Gastrocnemius medialis (tissue), 4 donors: ENCODE measurements at regions not wholly inside any gene's neighbourhood (a gene's known extent, or its start where the extent isn't known, plus 50 kb on each side); places are given as distances from the start of the nearest gene placed in this dataset.
"Not testable (repeated sequence)": the region's sequence is repeated elsewhere in the genome, so short reads cannot be mapped to it uniquely, and the experiment has no call there.

Source experiments
- ATAC-seq, 2 donors: fragments of 150-250 bp; one replicate each; pipeline ENCODE4 v1.9.1; 2016
- DNase-seq, 2 donors: peaks; one replicate each; pipeline ENCODE4 v3.0.0-alpha.2; 2019
- H3K27ac ChIP-seq, 4 donors: fragments of 200-600 bp; sonication (generic); 1 replicate in 1 of 4; 2 replicates in 3 of 4; pipeline ENCODE4 v1.5.1; 2016 to 2018; ENCODE audit warnings: mild to moderate bottlenecking in 2 of 4, moderate library complexity in 1 of 4
- H3K27me3 ChIP-seq, 3 donors: fragments of 200-600 bp; sonication (generic) in 2 of 3; 1 replicate in 1 of 3; 2 replicates in 2 of 3; pipeline versions ENCODE4 v1.5.1 to v1.6.0; 2016 to 2019; ENCODE audit warnings: mild to moderate bottlenecking in 1 of 3, moderate library complexity in 1 of 3
- H3K36me3 ChIP-seq, 2 donors: fragments of 200-600 bp; sonication (generic) in 1 of 2; one replicate each; pipeline ENCODE4 v1.5.1; 2017 to 2018
- H3K4me1 ChIP-seq, 2 donors: fragments of 200-600 bp; sonication (generic) in 1 of 2; one replicate each; pipeline ENCODE4 v1.5.1; 2016 to 2017; ENCODE audit warnings: mild to moderate bottlenecking in 2 of 2
- H3K4me3 ChIP-seq, 4 donors: fragments of 200-600 bp; sonication (generic) in 3 of 4; 1 replicate in 1 of 4; 2 replicates in 3 of 4; pipeline ENCODE4 v1.5.1; 2016 to 2019; ENCODE audit warnings: mild to moderate bottlenecking in 2 of 4
- H3K9me3 ChIP-seq, 3 donors: fragments of 200-600 bp; sonication (generic) in 2 of 3; 1 replicate in 1 of 3; 2 replicates in 2 of 3; pipeline ENCODE4 v1.5.1; 2016 to 2019
- POLR2A ChIP-seq, 2 donors: fragments of 450-650 bp; IDR thresholded peaks; one replicate each; pipeline ENCODE4 v1.6.1; 2017; ENCODE audit warnings: antibody characterized with exemption in 2 of 2, mild to moderate bottlenecking in 2 of 2, moderate library complexity in 2 of 2
- in situ Hi-C, 4 donors: fragments of 200-750 bp; cut with MboI; loops; one replicate each; pipeline versions ENCODE4 v1.15.0 to v1.8.0; 2017; ENCODE audit warnings: low sequenced_read_pairs in 4 of 4
- intact Hi-C: fragments of 100-400 bp; cut with DNase I; formaldehyde crosslinking; loops from one replicate; pipeline ENCODE4 v1.15.1; 2023; ENCODE audit warnings: low total_unique reads
- TF ChIP-seq, protein P1 (sequence below), 5 experiments: fragments of 450-650 bp in 3 of 5; fragments of 200-600 bp in 2 of 5; sonication (generic) in 2 of 5; IDR thresholded peaks in 4 of 5; conservative IDR thresholded peaks in 1 of 5; 1 replicate in 4 of 5; 2 replicates in 1 of 5; pipeline ENCODE4 v1.5.1; 2016 to 2019; ENCODE audit warnings: antibody characterized with exemption in 5 of 5, mild to moderate bottlenecking in 3 of 5, moderate library complexity in 3 of 5

DNA sequence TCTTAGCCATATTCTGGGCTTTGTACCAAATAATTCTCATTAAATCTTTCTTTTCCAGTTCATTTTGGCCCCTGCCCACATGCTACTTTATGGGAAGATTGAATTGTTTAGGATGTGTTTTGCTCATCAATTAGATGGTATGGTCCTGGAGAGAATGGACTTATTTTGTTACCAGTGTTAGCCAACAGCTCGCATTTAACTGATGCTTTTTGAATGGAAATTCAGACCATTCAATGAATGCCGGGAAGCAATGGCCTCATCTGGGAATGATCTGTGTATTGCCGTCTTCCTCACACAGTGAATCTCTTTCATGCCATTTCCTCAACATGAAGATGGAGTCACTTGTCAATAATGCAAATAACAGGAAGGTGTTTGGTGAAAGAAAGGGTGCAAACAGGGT is 370.6 kb upstream of the PIK3R1 start:
- ATAC-seq (no peak), DNase-seq (no peak)
- no peaks in the 10 kb centered on the region for H3K9me3 ChIP-seq
- H3K27ac ChIP-seq, result no peak overlapping the region
- TF ChIP-seq, protein P1, sequence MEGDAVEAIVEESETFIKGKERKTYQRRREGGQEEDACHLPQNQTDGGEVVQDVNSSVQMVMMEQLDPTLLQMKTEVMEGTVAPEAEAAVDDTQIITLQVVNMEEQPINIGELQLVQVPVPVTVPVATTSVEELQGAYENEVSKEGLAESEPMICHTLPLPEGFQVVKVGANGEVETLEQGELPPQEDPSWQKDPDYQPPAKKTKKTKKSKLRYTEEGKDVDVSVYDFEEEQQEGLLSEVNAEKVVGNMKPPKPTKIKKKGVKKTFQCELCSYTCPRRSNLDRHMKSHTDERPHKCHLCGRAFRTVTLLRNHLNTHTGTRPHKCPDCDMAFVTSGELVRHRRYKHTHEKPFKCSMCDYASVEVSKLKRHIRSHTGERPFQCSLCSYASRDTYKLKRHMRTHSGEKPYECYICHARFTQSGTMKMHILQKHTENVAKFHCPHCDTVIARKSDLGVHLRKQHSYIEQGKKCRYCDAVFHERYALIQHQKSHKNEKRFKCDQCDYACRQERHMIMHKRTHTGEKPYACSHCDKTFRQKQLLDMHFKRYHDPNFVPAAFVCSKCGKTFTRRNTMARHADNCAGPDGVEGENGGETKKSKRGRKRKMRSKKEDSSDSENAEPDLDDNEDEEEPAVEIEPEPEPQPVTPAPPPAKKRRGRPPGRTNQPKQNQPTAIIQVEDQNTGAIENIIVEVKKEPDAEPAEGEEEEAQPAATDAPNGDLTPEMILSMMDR (IDR thresholded peaks at IDR 0.05 in 4 of 5, conservative IDR thresholded peaks at IDR 0.05 in 1 of 5), result no peak
- TF ChIP-seq POLR2A (IDR thresholded peaks at IDR 0.05), result no peak
- H3K36me3 ChIP-seq, result no peaks in the 10 kb centered on the region
- no peak overlapping the region for H3K4me3 ChIP-seq
- intact Hi-C loops, result no loop called here
- no peaks in the 10 kb centered on the region for H3K27me3 ChIP-seq
- no peaks in the 10 kb centered on the region for H3K4me1 ChIP-seq
- in situ Hi-C loops, result no loop called here

DNA sequence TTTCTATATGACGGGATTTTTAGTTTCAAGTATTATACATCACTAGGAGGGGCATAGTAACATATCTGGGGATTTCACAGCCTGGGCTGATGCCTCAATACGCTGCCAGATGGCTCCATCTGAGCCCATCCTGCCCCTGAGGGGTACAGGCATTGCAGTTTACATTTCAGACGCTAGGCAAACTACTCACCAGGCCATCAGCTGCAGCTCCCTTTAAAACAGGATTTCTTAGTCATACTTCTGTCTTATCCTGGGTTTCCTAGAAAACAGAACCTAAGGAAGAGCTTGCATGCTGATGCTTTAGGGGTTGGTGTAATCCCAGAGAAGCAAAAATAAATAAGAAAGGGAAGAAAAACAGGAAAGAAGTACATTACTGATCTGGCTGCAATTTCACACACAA is 372.8 kb upstream of the PIK3R1 start:
- intact Hi-C loops (no loop called here), in situ Hi-C loops (no loop called here)
- ATAC-seq (no peak), DNase-seq (no peak)
- TF ChIP-seq, protein P1 (IDR thresholded peaks at IDR 0.05 in 4 of 5, conservative IDR thresholded peaks at IDR 0.05 in 1 of 5), result no peak
- no peak for TF ChIP-seq POLR2A (IDR thresholded peaks at IDR 0.05)
- Histone ChIP-seq H3K27me3 (no peaks in the 10 kb centered on the region), H3K4me3 (no peak overlapping the region), H3K36me3 (no peaks in the 10 kb centered on the region), H3K4me1 (no peaks in the 10 kb centered on the region), H3K9me3 (no peaks in the 10 kb centered on the region), H3K27ac (no peak overlapping the region)

DNA sequence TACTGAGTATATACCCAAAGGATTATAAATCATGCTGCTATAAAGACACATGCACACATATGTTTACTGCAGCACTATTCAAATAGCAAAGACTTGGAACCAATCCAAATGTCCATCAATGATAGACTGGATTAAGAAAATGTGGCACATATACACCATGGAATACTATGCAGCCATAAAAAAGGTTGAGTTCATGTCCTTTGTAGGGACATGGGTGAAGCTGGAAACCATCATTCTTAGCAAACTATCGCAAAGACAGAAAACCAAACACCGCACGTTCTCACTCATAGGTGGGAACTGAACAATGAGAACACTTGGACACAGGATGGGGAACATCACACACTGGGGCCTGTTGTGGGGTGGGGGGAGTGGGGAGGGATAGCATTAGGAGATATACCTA is 378.3 kb upstream of the PIK3R1 start:
- H3K4me3 ChIP-seq, ATAC-seq, H3K27me3 ChIP-seq, H3K4me1 ChIP-seq, H3K9me3 ChIP-seq, H3K36me3 ChIP-seq, in situ Hi-C loops, H3K27ac ChIP-seq, intact Hi-C loops, DNase-seq: not testable (repeated sequence)

DNA sequence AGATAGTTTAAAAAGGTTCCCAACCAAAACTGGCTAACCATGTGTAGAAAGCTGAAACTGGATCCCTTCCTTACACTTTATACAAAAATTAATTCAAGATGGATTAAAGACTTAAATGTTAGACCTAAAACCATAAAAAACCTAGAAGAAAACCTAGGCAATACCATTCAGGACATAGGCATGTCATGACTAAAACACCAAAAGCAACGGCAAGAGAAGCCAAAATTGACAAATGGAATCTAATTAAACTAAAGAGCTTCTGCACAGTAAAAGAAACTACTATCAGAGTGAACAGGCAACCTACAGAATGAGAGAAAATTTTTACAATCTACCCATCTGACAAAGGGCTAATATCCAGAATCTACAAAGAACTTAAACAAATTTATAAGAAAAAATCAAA is 379.1 kb upstream of the PIK3R1 start:
- H3K36me3 ChIP-seq, H3K4me3 ChIP-seq, H3K27ac ChIP-seq, DNase-seq, in situ Hi-C loops, intact Hi-C loops, H3K27me3 ChIP-seq, H3K9me3 ChIP-seq, ATAC-seq, H3K4me1 ChIP-seq: not testable (repeated sequence)

DNA sequence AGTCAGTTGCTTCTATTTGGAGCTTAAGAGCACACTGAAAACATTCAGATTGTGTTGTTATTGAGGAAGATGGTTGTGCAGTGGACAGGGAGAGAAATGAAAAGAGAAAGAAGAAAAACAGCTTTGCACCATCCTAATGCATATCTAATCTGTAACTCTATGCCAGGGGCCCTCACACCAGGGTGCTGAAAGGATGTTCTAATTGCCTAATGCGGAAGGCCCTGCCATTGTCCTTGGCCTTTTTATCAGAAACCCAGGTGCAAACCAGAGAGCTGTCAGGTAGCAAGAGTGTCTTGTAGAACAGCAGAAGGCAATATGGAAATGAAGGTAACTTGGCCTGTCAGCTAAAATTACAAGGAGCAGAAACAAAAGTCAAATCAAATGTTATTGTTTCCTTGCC is 384.5 kb upstream of the PIK3R1 start:
- DNase-seq (no peak), ATAC-seq (no peak)
- Histone ChIP-seq H3K27me3 (no peaks in the 10 kb centered on the region), H3K36me3 (no peaks in the 10 kb centered on the region), H3K9me3 (no peaks in the 10 kb centered on the region), H3K4me1 (no peaks in the 10 kb centered on the region), H3K4me3 (no peak overlapping the region), H3K27ac (no peak overlapping the region)
- in situ Hi-C loops, result no loop called here
- intact Hi-C loops, result no loop called here
- no peak for TF ChIP-seq POLR2A (IDR thresholded peaks at IDR 0.05)
- TF ChIP-seq, protein P1 (IDR thresholded peaks at IDR 0.05 in 4 of 5, conservative IDR thresholded peaks at IDR 0.05 in 1 of 5), result no peak

DNA sequence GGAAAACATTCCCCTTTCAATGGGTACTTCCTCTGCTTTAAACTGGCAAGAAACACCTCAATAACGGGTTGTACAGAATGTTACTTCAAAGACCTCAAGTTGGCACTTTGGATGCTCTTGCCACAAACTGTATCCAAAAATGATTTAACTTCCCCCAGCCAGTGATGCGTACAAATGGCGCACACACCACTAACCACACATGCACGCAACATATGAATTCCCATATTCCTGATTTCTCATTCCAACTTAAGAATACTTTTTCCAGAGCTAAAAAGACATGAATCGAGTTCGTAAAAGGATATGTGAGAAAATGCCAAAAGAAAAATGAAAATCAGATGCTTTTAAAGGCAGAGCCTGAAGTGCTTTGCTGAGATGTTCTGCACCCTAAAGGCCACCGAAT is 388.0 kb upstream of the PIK3R1 start:
- DNase-seq (no peak), ATAC-seq (no peak)
- TF ChIP-seq, protein P1 (IDR thresholded peaks at IDR 0.05 in 4 of 5, conservative IDR thresholded peaks at IDR 0.05 in 1 of 5), result no peak
- no peak for TF ChIP-seq POLR2A (IDR thresholded peaks at IDR 0.05)
- no peak overlapping the region for H3K27ac ChIP-seq
- no peaks in the 10 kb centered on the region for H3K4me1 ChIP-seq
- H3K9me3 ChIP-seq, result no peaks in the 10 kb centered on the region
- intact Hi-C loops (no loop called here), in situ Hi-C loops (no loop called here)
- H3K27me3 ChIP-seq, result no peaks in the 10 kb centered on the region
- no peak overlapping the region for H3K4me3 ChIP-seq
- H3K36me3 ChIP-seq, result no peaks in the 10 kb centered on the region
